HepG2 (cell line): ENCODE measurements at regions not wholly inside any gene's neighbourhood (a gene's known extent, or its start where the extent isn't known, plus 50 kb on each side); places are given as distances from the start of the nearest gene placed in this dataset.

Source experiments
- ATAC-seq: fragments of 200-7000 bp; cut with Tn5 transposase; 3 replicates; pipeline ENCODE4 v1.9.1; 2020; ENCODE audit warnings: mild to moderate bottlenecking, moderate library complexity
- BruUV-seq: library from RNA; stranded (reverse); fragments of 400-500 nt; replicated peaks from 2 replicates; lab custom pipeline; 2021; lab: Mats Ljungman, UMichigan
- CTCF ChIA-PET: fragments of 300-600 bp; formaldehyde crosslinking; extraction: SDS; loops from one replicate; lab custom pipeline; 2021; ENCODE audit warnings: low total read pairs, inconsistent platforms, low intra/inter-chr PET ratio; lab: Yijun Ruan, JAX
- POLR2A ChIA-PET: fragments of 350-600 bp; sonication (Branson Sonifier 250); formaldehyde crosslinking; loops from one replicate; lab custom pipeline; 2020; ENCODE audit warnings: antibody characterized with exemption, inconsistent platforms; lab: Yijun Ruan, JAX
- DNase-seq: peaks from one replicate; pipeline ENCODE4 v3.0.0-alpha.2; 2015; ENCODE audit warnings: low spot score
- FAIRE-seq: peaks from 3 replicates; lab custom pipeline; 2011; peaks lifted over from hg19 to GRCh38; lab: Jason Lieb, UNC
- H2AFZ ChIP-seq: one replicate; pipeline ENCODE4 v1.6.1; 2011; ENCODE audit warnings: low read length, inconsistent platforms
- H3K27ac ChIP-seq: fragments of 300-600 bp; 3 replicates; pipeline ENCODE4 v1.8.0; 2011; ENCODE audit warnings: mixed run types, mild to moderate bottlenecking, mixed read lengths, low read length, inconsistent platforms; ENCODE audit not compliant: insufficient read depth; ENCODE audit errors: extremely low read length
- H3K27me3 ChIP-seq, 2 experiments: fragments of 200-600 bp in 1 of 2; 2 replicates in 1 of 2; 3 replicates in 1 of 2; pipeline versions ENCODE4 v1.6.0 to v1.8.0; 2011; ENCODE audit warnings: low read length in 2 of 2, mild to moderate bottlenecking in 2 of 2, moderate library complexity in 2 of 2, inconsistent platforms in 1 of 2; ENCODE audit not compliant: insufficient read depth in 2 of 2, control insufficient read depth in 1 of 2
- H3K36me3 ChIP-seq, 2 experiments: fragments of 200-600 bp in 1 of 2; replicated peaks in 1 of 2; 2 replicates in 1 of 2; 3 replicates in 1 of 2; pipeline versions ENCODE4 v1.5.1 to v1.8.0; 2011; ENCODE audit warnings: low read length in 2 of 2, inconsistent platforms in 1 of 2; ENCODE audit not compliant: insufficient read depth in 2 of 2, control insufficient read depth in 1 of 2
- H3K4me1 ChIP-seq: 2 replicates; pipeline ENCODE4 v1.5.1; 2012; ENCODE audit warnings: low read length, inconsistent platforms; ENCODE audit not compliant: insufficient read depth
- H3K4me2 ChIP-seq: 2 replicates; pipeline ENCODE4 v1.6.0; 2011; ENCODE audit warnings: low read depth, low read length, inconsistent platforms
- H3K4me3 ChIP-seq, 3 experiments: fragments of 200-600 bp in 1 of 3; sonication (generic), shearing (Covaris generic) in 1 of 3; replicated peaks in 1 of 3; 2 replicates each; pipeline ENCODE4 v1.5.1; 2011 to 2016; ENCODE audit warnings: low read length in 3 of 3, inconsistent platforms in 2 of 3, low read depth in 2 of 3, mild to moderate bottlenecking in 2 of 3, control low read depth in 1 of 3, mixed read lengths in 1 of 3; ENCODE audit not compliant: insufficient read depth in 1 of 3
- H3K79me2 ChIP-seq: one replicate; pipeline ENCODE4 v1.6.1; 2011; ENCODE audit warnings: low read length, inconsistent platforms; ENCODE audit not compliant: insufficient read depth
- H3K9ac ChIP-seq: 2 replicates; pipeline ENCODE4 v1.6.0; 2011; ENCODE audit warnings: mild to moderate bottlenecking, low read depth, low read length, inconsistent platforms; ENCODE audit not compliant: insufficient read depth
- H3K9me3 ChIP-seq: 2 replicates; pipeline ENCODE4 v1.5.1; 2012; ENCODE audit warnings: mild to moderate bottlenecking, low read length
- H4K20me1 ChIP-seq: 2 replicates; pipeline ENCODE4 v1.6.0; 2011; ENCODE audit warnings: inconsistent platforms, mild to moderate bottlenecking, low read length, moderate library complexity; ENCODE audit not compliant: insufficient read depth
- BHLHE40 ChIP-seq: IDR thresholded peaks from 2 replicates; pipeline ENCODE4 v1.6.1; 2011; ENCODE audit warnings: low read length, improper control_type of control experiment
- CBX2 ChIP-seq, 2 experiments: fragments of 200-600 bp in 1 of 2; sonication (generic); formaldehyde crosslinking in 1 of 2; IDR thresholded peaks; 2 replicates each; pipeline versions ENCODE4 v1.7.0 to v1.8.1; 2018 to 2022; ENCODE audit warnings: low read depth in 2 of 2, low read length in 1 of 2, mild to moderate bottlenecking in 1 of 2, missing genetic modification reagents in 1 of 2
- CREB1 ChIP-seq, 2 experiments: fragments of 450-650 bp in 1 of 2; IDR thresholded peaks; 2 replicates each; pipeline ENCODE4 v1.6.1; 2016 to 2017; ENCODE audit warnings: control low read depth in 1 of 2, mild to moderate bottlenecking in 1 of 2, missing compliant biosample characterization in 1 of 2, missing genetic modification characterization in 1 of 2
- DNMT3B ChIP-seq: conservative IDR thresholded peaks from 2 replicates; pipeline ENCODE4 v1.6.1; 2016; ENCODE audit warnings: missing biosample characterization, control low read depth
- SALL2 ChIP-seq: sonication (generic); formaldehyde crosslinking; IDR thresholded peaks from 2 replicates; pipeline ENCODE4 v1.8.1; 2023; ENCODE audit warnings: mild to moderate bottlenecking, missing genetic modification reagents, inconsistent platforms
- SMAD3 ChIP-seq: sonication (generic); formaldehyde crosslinking; IDR thresholded peaks from 2 replicates; pipeline ENCODE4 v1.4.0; 2020; ENCODE audit warnings: missing genetic modification reagents
- SP2 ChIP-seq: sonication (generic); formaldehyde crosslinking; IDR thresholded peaks from 2 replicates; pipeline ENCODE4 v1.5.1; 2020; ENCODE audit warnings: mild to moderate bottlenecking, missing genetic modification reagents
- TBX2 ChIP-seq: sonication (generic); formaldehyde crosslinking; IDR thresholded peaks from 2 replicates; pipeline ENCODE4 v1.5.0; 2020; ENCODE audit warnings: missing genetic modification reagents, mild to moderate bottlenecking, borderline replicate concordance
- TEAD3 ChIP-seq: optimal IDR thresholded peaks from 2 replicates; pipeline ENCODE3; 2016; ENCODE audit warnings: borderline replicate concordance
- ZNF260 ChIP-seq: sonication (generic); formaldehyde crosslinking; IDR thresholded peaks from 2 replicates; pipeline ENCODE4 v1.4.0; 2020; ENCODE audit warnings: missing genetic modification reagents, low read depth, mild to moderate bottlenecking, borderline replicate concordance
- ZNF350 ChIP-seq: sonication (generic); formaldehyde crosslinking; IDR thresholded peaks from 2 replicates; pipeline ENCODE4 v1.4.0; 2020; ENCODE audit warnings: mild to moderate bottlenecking, low read depth, missing genetic modification reagents, borderline replicate concordance
- ZNF446 ChIP-seq: sonication (generic); formaldehyde crosslinking; IDR thresholded peaks from 2 replicates; pipeline ENCODE4 v1.5.0; 2020; ENCODE audit warnings: mild to moderate bottlenecking, missing genetic modification reagents
- ZNF724P ChIP-seq: sonication (generic); formaldehyde crosslinking; IDR thresholded peaks from 2 replicates; pipeline ENCODE4 v1.8.0; 2022; ENCODE audit warnings: missing genetic modification reagents, borderline replicate concordance
- ZNF792 ChIP-seq: IDR thresholded peaks from 2 replicates; pipeline ENCODE4 v1.6.1; 2016
- ZNF83 ChIP-seq: sonication (generic); formaldehyde crosslinking; IDR thresholded peaks from 2 replicates; pipeline ENCODE4 v1.4.0; 2020; ENCODE audit warnings: missing genetic modification reagents, mild to moderate bottlenecking, borderline replicate concordance
- ZSCAN22 ChIP-seq: sonication (generic); formaldehyde crosslinking; IDR thresholded peaks from 2 replicates; pipeline ENCODE4 v1.4.0; 2020; ENCODE audit warnings: mild to moderate bottlenecking, missing genetic modification reagents
- WGBS: methylation state at CpG from one replicate; pipeline ENCODE4 v1.1.6; 2017; ENCODE audit warnings: low lambda C conversion rate; 5-methylcytosine and 5-hydroxymethylcytosine counted together
- in situ Hi-C: cut with HindIII; loops from 2 replicates; pipeline ENCODE4 v1.10.0; 2017; ENCODE audit warnings: low pct_unique_long_range_greater_than_20kb; ENCODE audit not compliant: extremely low pct_ligation_motif_present
- intact Hi-C: fragments of 100-400 bp; cut with micrococcal nuclease; formaldehyde crosslinking; loops from one replicate; pipeline ENCODE4 v1.10.0; 2022; ENCODE audit not compliant: unreplicated experiment
- TF ChIP-seq, protein P1 (sequence below): sonication (generic); formaldehyde crosslinking; IDR thresholded peaks from 2 replicates; pipeline ENCODE4 v1.4.0; 2020; ENCODE audit warnings: mild to moderate bottlenecking, low read depth, missing genetic modification reagents
- TF ChIP-seq, protein P2 (sequence below): sonication (generic); formaldehyde crosslinking; IDR thresholded peaks from 2 replicates; pipeline ENCODE4 v1.4.0; 2020; ENCODE audit warnings: missing genetic modification reagents, borderline replicate concordance
- TF ChIP-seq, protein P3 (sequence below), 2 experiments: sonication (generic) in 1 of 2; formaldehyde crosslinking in 1 of 2; IDR thresholded peaks; 2 replicates each; pipeline versions ENCODE4 v1.5.1 to v1.6.1; 2011 to 2020; ENCODE audit warnings: borderline replicate concordance in 1 of 2, low read depth in 1 of 2, low read length in 1 of 2, mild to moderate bottlenecking in 1 of 2, missing genetic modification reagents in 1 of 2, moderate library complexity in 1 of 2

DNA sequence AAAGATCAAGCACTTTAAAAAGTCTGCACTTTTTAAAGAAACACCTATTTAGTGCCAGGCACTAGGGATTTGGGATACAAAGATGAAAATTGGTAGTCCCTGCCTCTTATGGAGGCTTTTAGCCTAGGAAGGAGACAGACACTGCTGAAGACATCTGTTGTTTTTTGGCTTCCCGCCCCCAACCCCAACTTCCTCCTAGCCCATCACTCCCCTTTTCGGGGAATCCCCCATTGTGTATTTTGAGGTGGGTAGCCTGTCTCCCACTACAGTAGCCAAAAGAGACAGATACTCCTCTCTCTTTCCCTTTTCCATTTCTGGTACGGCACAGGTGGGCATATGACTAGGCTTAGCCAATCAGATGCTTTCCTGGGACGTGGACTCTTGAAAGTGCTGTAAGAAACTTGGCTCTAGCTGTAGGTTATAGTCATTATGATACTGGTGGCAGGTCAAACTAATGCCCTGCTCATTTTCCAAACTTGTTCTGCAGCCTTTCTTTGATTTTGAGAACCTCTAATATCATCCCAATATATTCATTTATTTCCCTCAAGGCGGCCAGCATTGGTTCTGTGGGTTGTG lies 194.6 kb upstream of the RBPJ start (continued):
- TF ChIP-seq, protein P1, sequence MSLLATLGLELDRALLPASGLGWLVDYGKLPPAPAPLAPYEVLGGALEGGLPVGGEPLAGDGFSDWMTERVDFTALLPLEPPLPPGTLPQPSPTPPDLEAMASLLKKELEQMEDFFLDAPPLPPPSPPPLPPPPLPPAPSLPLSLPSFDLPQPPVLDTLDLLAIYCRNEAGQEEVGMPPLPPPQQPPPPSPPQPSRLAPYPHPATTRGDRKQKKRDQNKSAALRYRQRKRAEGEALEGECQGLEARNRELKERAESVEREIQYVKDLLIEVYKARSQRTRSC (CRISPR knock-in tag): no peak
- no peak for TF ChIP-seq ZNF350 (CRISPR knock-in tag)
- no peak for TF ChIP-seq ZNF260
- TF ChIP-seq DNMT3B (CRISPR knock-in tag): no peak
- no peak for TF ChIP-seq ZNF446 (CRISPR knock-in tag)
- no peak for TF ChIP-seq CBX2 (IDR thresholded peaks at IDR 0.05; ENCODE audit: low read depth, low read length)
- TF ChIP-seq CBX2 (CRISPR knock-in tag; IDR thresholded peaks at IDR 0.05; ENCODE audit: low read depth): no peak

DNA sequence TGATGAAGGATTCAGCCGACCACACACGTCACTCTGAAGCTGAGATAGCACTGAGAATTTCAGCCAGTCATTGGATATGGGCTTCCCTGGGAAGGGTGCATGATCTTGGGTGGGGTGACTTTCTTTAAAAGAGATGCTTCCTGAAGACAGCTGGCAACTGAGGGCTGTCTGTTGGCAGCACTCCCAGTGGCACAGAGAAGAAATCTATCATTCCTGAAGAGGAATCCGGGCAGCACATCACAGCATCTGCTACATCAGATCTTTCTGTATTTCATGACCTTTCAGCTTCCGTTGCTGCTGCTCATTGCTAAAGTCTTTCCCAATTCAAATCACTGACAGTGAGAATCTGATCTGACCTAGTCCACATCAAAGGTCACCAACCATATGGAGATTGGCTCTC lies 193.8 kb upstream of the RBPJ start:
- in situ Hi-C loops (no loop called here), intact Hi-C loops (no loop called here)
- H3K4me2 ChIP-seq: no peak overlapping the region
- no peaks in the 10 kb centered on the region for H3K9me3 ChIP-seq
- H4K20me1 ChIP-seq: no peaks in the 10 kb centered on the region
- H3K9ac ChIP-seq: no peak overlapping the region
- WGBS: 16% methylated on average over 4 of the region's 4 CpGs
- ChIA-PET CTCF (no interaction called here), POLR2A (no interaction called here)
- no peaks in the 10 kb centered on the region for H3K27me3 ChIP-seq
- H3K27ac ChIP-seq: no peak overlapping the region
- FAIRE-seq (no peak), DNase-seq (no peak), ATAC-seq (no peak)
- H2AFZ ChIP-seq: no peak overlapping the region
- no TSS peak for BruUV-seq
- H3K36me3 ChIP-seq: no peaks in the 10 kb centered on the region
- no peak overlapping the region for H3K4me3 ChIP-seq
- H3K79me2 ChIP-seq: no peaks in the 10 kb centered on the region
- peaks cover under 1% of the 10 kb centered on the region; the same call in 1 of the 2 replicates for H3K4me1 ChIP-seq
- TF ChIP-seq ZSCAN22 (CRISPR knock-in tag): no peak
- TF ChIP-seq, protein P2, sequence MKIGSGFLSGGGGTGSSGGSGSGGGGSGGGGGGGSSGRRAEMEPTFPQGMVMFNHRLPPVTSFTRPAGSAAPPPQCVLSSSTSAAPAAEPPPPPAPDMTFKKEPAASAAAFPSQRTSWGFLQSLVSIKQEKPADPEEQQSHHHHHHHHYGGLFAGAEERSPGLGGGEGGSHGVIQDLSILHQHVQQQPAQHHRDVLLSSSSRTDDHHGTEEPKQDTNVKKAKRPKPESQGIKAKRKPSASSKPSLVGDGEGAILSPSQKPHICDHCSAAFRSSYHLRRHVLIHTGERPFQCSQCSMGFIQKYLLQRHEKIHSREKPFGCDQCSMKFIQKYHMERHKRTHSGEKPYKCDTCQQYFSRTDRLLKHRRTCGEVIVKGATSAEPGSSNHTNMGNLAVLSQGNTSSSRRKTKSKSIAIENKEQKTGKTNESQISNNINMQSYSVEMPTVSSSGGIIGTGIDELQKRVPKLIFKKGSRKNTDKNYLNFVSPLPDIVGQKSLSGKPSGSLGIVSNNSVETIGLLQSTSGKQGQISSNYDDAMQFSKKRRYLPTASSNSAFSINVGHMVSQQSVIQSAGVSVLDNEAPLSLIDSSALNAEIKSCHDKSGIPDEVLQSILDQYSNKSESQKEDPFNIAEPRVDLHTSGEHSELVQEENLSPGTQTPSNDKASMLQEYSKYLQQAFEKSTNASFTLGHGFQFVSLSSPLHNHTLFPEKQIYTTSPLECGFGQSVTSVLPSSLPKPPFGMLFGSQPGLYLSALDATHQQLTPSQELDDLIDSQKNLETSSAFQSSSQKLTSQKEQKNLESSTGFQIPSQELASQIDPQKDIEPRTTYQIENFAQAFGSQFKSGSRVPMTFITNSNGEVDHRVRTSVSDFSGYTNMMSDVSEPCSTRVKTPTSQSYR (CRISPR knock-in tag): no peak
- no peak for TF ChIP-seq BHLHE40
- TF ChIP-seq, protein P3, sequence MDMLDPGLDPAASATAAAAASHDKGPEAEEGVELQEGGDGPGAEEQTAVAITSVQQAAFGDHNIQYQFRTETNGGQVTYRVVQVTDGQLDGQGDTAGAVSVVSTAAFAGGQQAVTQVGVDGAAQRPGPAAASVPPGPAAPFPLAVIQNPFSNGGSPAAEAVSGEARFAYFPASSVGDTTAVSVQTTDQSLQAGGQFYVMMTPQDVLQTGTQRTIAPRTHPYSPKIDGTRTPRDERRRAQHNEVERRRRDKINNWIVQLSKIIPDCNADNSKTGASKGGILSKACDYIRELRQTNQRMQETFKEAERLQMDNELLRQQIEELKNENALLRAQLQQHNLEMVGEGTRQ (IDR thresholded peaks at IDR 0.05; ENCODE audit: low read depth, low read length): no peak
- TF ChIP-seq, protein P3 (CRISPR knock-in tag; IDR thresholded peaks at IDR 0.05; ENCODE audit: borderline replicate concordance): no peak
- no peak for TF ChIP-seq CREB1 (IDR thresholded peaks at IDR 0.05)
- no peak for TF ChIP-seq CREB1 (CRISPR knock-in tag; IDR thresholded peaks at IDR 0.05)
- no peak for TF ChIP-seq ZNF792 (CRISPR knock-in tag)
- no peak for TF ChIP-seq TEAD3 (CRISPR knock-in tag)
- TF ChIP-seq TBX2 (CRISPR knock-in tag): no peak
- no peak for TF ChIP-seq ZNF83
- TF ChIP-seq SALL2 (CRISPR knock-in tag): no peak
- TF ChIP-seq ZNF724P (CRISPR knock-in tag): no peak
- no peak for TF ChIP-seq SMAD3 (CRISPR knock-in tag)
- no peak for TF ChIP-seq SP2 (CRISPR knock-in tag)
